Testis (tissue), 2 donors: ENCODE measurements at regions not wholly inside any gene's neighbourhood (a gene's known extent, or its start where the extent isn't known, plus 50 kb on each side); places are given as distances from the start of the nearest gene placed in this dataset.

ENCODE experiments used
- CTCF ChIP-seq, 3 experiments: fragments of 450-650 bp in 2 of 3; fragments of 200-600 bp in 1 of 3; sonication (generic) in 1 of 3; IDR thresholded peaks; one replicate each; pipeline ENCODE4 v1.5.1; 2016 to 2019; ENCODE audit warnings: antibody characterized with exemption in 3 of 3, mild to moderate bottlenecking in 2 of 3, moderate library complexity in 1 of 3
- POLR2A ChIP-seq: fragments of 450-650 bp; IDR thresholded peaks from one replicate; pipeline ENCODE4 v1.6.1; 2017; ENCODE audit warnings: antibody characterized with exemption, mild to moderate bottlenecking, moderate library complexity

- TF ChIP-seq CTCF (IDR thresholded peaks at IDR 0.05) (no peak), POLR2A (no peak)
These were observed 339.5 kb upstream of the HSF2 start for GRCh38 chr6:122059918-122060317.
